GM19372 (cell line): ENCODE measurements at regions not wholly inside any gene's neighbourhood (a gene's known extent, or its start where the extent isn't known, plus 50 kb on each side); places are given as distances from the start of the nearest gene placed in this dataset.
"Not testable (repeated sequence)": the region's sequence is repeated elsewhere in the genome, so short reads cannot be mapped to it uniquely, and the experiment has no call there.

Experiments
- ATAC-seq: cut with Tn5 transposase; IDR thresholded peaks from one replicate; pipeline ENCODE4 v1.9.1; 2021; ENCODE audit warnings: mild to moderate bottlenecking, low read depth, moderate library complexity; ENCODE audit not compliant: unreplicated experiment

DNA sequence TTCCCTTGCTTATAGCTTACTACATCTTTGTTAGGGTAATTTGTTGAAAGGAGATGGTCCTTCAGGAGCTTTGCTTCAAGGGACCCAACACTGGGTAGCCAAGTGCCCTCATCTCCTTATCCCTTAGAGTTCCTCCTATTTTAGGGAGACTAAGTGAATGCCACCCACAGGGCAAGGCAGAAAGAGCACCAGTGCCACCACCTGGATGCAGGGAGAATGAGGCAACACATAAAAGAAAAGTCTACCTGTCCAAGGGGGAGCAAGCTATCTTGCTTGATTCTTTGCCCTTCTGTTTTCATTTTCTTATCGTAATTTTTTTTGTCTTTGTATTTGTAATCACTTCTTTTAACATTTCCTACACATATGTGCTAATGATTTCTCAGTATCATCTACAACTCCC, 205.5 kb downstream of the NPR3 start:
- ATAC-seq = no peak

DNA sequence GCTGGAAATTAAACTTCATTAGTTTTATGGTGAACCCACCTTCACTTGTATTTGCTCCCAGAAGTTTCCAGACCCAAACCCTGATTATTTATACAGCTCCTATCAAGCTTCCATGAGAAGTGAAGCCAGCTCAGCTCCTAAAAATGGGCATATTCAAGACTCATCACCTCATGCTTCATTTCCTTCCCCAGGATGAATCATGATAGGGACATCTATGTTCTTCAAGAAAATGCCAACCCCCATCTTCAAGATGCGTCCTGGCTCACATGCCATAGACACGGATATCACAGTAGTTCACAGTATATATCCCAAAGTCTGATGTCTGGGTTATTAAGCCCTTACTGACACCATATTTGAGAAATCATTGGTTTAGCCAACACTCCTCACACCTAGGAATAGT, 217.6 kb downstream of the NPR3 start:
- no peak for ATAC-seq

DNA sequence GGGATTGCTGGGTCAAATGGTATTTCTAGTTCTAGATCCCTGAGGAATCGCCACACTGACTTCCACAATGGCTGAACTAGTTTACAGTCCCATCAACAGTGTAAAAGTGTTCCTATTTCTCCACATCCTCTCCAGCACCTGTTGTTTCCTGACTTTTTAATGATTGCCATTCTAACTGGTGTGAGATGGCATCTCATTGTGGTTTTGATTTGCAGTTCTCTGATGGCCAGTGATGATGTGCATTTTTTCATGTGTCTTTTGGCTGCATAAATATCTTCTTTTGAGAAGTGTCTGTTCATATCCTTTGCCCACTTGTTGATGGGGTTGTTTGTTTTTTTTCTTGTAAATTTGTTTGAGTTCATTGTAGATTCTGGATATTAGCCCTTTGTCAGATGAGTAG, 220.3 kb downstream of the NPR3 start:
- not testable (repeated sequence) for ATAC-seq

DNA sequence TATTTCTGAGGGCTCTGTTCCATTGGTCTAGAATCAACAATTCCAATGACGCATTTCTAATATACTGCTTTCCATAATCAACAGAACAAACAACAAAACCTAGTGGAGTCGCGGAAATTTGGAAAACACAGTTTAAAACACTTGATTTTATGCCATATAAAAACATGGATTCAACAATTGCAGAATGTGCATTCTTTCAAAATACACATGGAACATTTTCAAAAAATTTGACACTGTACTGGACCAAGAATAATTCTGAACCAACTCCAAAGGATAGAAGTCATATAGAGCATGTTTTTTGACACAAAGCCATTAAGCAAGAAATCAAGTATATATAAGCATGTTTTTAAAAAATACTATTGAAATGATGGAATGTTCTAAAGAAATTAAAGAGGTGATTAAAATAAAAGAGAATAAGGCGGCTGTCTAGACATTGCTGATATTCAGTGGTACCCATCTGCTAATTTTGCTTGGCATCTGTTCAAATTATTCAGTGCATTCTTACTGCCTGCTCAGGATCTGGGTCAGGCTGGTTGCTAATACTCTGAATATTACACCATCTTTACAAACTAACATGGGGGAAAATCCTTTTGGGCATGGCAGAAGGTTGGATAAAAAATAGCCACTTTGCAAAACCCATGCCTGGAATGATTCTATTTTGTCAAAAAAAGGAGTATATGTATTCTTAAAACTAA, 221.3 kb downstream of the NPR3 start:
- ATAC-seq = no peak

DNA sequence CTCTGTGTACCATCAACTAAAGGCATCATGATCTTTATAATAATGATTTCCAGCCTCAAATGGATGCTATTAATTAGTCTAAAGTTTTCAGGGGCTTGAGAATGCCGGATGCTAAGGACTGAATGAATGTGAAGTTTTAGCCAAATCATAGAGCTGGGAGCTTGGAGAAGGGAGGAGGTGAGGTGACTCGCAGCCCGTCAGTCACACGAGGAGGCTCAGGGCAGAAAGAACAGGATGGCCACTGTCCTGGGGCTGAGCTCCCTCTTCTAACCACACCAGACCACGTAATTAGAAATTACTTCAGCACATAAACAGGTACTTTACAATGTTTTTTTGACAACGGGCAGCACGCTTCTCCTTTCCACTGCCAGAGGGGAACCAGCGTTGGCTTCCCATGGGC, 222.6 kb downstream of the NPR3 start:
- ATAC-seq = no peak

DNA sequence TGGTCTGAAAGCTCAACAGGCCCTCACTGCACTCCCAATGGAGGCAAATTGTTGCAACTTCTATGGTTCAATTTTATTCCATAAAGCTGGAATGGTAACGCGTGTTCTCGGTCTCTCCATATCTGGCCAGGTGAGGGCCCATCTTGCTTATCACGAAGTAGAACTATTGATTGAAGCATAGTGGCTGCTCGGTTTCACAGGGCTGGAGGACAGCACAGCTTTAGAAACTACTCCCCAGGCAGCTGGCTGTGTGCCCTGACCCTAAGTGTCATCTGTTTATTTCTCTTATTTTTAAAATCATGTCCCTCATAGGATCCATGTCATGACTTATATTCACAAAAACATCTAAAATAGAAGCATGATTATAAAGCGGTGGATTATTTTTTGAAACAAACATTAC, 223.4 kb downstream of the NPR3 start:
- ATAC-seq = no peak

DNA sequence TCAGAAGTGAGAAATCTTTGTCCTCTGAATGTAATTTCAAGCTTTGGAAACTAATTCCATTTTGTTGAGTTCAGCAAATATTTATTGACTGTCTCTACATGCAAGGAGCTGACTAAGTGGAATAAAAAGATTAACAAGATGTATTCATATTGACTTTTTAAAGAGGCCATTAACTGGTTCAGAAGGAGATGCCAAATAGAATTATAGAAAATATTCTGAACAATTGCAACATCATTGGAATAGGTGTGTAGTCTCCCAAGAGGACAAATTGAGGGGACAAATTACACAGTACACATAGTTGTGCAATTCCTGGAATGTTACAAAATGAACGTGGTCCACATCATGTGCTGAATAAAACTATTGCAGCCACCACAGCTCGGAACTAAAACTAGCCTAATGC, 224.2 kb downstream of the NPR3 start:
- ATAC-seq = no peak

DNA sequence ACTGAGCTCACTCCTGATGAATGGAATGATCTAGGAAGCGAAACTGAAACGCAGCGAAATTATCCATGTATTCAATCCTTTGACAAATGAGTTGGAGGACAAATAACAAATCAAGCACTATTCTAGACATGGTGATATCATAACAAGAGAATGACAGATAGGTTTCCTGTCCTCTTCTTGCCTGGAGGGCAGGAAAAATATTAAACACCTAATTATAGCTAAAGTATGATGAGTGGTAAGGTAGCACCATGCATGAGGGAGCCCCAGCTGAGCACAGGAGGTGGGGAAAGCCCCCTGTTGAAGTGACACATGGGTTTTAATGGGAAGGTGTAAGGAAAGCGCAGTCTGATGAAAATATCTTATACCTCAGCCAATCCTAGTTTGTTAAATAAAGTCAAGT, 225.2 kb downstream of the NPR3 start:
- no peak for ATAC-seq

DNA sequence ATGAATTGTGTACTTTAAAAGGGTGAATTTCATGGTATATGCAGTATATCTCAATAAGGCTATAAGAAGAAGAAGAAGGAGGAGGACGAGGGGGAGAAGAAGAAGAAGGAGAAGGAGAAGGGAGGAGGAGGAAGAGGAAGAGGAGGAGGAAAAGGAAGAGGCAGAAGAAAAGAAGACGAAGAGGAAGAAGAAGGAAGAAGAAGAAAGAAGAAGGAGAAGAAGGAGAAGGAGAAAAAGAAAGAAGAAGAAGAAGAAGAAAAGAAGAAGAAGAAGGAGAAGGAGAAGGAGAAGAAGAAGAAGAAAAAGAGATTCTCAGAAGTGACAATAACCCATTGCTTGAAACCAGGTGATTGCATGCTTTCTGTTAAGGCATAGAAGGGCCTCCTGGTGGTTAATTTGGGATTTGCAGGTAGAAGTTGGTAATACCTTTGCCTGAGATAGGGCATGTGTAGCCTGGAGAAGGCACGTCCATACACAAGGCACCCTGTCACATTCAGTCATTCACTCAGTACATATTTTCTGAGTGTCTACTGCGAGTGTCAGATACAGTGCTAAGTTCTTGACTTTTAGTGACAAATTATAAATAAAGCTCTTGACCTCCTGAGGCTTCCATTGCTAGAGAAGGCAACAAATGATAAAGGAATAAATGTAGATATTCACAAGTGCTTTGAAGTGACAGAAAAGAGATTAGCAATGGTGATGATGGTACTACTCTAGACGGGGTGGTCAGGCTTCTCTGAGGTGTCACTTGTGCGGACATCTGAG, 231.3 kb downstream of the NPR3 start:
- no peak for ATAC-seq

DNA sequence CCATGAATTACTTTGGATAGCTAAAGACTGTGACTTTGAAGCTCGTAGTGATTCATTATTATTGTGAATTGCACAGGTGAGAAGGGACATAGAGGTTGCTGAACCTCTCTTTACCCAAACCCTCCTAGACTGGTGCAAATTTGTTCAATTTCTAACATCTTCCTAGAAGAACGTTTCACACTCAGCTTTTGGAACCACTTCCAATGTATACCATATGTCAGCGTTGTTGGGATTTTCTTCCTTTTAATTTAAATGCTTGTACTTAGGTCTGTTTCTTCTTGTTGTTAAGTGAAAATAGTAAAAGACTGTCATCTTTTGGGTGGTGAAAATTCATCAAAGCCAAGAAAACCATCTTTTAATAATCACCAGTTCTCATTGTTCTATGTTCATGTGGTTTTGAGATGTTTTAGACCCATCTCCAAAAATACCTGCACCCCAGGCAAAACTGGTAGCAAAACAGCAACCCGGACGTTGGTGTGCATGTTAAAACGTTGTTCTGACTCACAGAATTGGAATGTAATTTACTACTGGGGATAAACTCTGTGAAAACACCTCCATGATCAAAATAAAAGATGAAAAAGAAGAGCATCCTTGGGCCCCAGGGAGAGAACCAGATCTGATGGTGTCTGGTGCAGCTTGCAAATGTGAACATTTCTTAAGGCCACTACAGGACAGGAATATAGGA, 238.3 kb downstream of the NPR3 start:
- no peak for ATAC-seq

DNA sequence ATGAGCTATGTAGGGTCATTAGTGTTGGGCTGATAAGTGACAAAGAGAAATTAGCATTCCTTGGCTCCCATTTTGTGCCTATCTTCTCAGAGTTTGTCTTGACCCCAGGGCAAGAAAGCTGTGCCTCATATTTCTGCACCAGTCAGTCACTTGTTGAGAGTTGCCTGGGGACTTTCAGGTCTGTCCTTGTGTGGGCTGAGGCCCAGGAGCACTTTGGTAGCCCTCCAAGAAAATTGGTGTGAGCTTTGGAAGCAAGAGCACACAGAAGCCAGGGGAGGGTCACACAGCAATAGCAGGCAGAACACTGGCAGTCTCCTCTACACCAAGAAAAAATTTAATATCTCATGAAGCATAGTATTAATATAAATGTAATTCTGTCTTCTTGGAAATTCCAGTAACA, 239.9 kb downstream of the NPR3 start:
- ATAC-seq = no peak

DNA sequence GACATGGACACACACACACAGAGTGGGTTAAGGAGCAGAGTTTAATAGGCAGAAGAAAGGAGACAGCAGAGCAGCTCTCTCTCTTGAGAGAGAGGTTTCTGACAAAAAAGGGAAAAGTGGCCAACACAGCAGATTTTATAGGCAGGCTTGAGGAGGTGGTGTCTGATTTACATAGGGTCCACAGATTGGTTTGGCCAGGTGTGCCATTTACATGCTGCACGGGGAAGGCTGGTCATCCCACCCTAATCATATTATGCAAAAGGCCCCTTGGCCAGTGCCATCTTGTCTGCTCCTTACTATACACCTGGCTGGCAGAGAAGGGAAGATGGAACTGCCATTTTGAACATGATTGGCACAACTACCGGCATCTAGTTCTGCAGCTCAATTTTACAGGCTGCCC, 240.8 kb downstream of the NPR3 start:
- ATAC-seq = no peak

DNA sequence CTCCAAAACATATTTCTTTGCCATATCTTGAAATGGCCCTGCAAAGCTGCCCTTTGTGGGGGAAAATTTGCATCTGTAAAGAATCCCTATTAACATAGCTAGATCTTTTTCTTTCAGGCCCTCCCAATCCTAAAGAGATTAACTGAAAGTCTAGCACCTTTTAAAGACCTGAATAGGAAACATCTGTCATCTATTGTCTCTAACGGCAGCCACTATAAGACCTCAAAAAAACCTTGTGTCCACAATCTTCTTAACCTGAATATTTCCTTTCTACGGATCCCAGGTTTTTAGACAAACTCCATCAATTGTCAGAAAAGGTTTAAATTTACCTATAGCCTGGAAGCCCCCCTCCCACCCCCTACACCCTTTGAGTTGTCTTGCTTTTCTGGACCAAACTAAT, 241.3 kb downstream of the NPR3 start:
- not testable (repeated sequence) for ATAC-seq

DNA sequence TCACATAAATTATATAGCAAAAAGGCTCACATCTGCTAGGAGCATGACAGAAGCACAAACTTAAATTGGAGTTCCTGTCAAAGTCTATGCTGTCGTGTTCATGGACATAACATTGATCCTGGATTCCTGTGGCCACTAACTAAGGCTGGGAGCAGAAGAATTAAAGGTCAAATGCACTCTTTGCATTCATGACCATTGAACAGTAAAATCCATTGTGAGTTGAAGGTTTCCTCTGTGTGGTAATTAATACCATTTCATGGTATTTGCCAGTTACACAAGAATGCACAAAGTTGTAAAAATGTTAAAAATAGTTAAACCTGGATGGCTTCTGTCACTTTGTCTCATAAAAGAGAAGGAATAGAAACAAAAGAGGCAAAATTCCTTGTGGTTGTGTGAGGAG, 242.6 kb downstream of the NPR3 start:
- ATAC-seq = no peak

DNA sequence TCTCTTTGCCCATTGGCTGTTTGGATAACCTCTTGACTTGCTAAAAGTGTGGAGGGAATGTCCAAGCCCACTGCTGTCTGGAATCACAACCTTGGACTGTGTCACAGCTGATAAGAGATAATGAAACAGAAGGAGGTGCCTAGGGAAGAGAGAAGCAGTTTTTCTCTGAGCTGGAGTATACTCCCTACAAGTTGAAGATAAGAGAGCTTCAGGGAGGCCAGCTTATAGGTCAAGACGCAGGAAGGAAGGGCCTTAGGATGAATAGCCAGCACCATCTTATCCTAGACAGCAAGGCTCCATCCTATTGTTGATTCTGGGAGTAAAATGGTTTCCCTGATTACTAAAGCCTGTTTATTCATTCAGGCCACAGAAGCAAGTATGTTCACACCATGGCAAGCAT, 244.7 kb downstream of the NPR3 start:
- no peak for ATAC-seq

DNA sequence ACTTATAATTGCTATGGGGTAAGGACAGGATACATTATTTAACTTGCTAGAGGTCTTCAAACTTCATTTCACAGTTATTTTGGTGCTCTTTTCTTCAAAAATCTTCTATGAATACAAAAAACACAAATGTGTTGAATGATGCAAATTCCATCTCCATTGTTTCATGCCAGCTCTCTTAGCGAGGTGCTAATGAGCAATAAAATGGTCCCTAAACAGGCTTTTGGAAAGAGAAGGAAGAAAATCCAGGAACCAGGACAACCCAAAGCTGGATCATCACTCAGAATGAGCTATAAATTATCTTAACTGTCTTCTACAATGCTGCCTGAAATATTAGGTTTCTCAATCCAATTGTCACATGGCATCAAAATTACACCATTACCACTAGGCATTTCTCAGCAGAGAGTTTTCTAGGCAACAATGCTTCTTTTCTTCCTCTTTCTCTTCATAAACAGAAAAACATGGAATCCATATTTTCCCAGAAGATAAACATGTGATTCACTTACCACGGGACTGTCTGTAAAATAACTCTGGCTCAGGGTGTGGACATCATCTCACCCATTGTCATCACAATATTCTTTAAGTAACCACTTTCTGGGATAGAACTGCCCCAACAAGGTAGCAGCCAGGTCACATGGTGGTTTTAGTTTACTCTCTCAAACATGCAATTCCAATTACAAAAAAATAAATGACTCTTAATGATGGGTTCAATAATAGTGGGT, 249.4 kb downstream of the NPR3 start:
- ATAC-seq = no peak

DNA sequence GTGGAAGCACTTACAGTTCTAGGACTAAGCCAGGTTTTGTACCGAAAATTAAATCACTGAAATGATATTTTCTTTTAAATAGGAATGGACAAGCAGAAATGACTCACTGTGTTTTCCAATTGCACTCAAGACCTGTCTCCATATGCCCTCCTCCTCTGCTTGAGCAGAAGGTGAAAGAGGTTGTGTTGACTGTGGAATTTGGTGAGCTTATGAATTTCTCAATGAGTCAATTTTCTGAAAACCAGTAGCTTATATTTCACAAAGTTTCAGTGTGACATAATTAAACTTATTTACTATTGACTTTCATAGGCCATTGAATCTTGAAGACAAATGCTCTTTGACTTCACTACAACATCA, 249.9 kb downstream of the NPR3 start:
- no peak for ATAC-seq

DNA sequence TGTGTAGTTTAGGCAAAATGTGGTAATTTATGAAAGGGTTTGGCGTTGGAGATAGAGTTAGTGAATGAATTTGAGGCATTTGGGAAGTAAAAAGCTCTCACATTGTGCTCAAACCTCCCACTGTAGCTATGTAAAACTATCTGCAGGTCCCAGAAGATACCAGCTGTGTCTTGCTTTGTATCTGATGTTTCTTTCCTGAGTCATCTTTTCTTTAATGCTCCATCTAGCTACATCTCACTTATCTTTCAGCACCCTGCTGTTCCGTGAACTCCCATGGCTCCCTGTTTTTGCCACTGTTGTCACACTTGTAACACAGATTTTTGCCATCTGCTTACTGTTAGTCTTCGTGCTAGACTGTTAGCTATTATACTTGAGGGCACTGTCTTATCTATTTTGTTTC, 253.1 kb downstream of the NPR3 start:
- ATAC-seq = no peak

DNA sequence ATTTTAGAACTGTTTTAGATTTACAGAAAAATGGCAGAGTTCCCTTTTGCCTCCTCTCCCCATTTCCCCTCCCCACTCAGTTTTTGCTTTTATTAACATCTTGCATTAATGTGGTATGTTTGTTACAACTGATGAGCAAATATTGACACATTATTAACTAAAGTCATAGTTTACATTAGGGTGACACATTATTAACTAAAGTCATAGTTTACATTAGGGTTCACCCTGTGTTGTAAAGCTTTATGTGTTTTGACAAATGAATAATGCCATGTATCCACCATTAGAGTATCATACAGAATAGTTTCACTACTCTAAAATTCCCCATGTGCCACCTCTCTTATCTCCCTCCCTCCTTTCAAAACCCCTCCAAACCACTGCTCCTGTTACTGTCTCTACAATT, 262.5 kb downstream of the NPR3 start:
- no peak for ATAC-seq

DNA sequence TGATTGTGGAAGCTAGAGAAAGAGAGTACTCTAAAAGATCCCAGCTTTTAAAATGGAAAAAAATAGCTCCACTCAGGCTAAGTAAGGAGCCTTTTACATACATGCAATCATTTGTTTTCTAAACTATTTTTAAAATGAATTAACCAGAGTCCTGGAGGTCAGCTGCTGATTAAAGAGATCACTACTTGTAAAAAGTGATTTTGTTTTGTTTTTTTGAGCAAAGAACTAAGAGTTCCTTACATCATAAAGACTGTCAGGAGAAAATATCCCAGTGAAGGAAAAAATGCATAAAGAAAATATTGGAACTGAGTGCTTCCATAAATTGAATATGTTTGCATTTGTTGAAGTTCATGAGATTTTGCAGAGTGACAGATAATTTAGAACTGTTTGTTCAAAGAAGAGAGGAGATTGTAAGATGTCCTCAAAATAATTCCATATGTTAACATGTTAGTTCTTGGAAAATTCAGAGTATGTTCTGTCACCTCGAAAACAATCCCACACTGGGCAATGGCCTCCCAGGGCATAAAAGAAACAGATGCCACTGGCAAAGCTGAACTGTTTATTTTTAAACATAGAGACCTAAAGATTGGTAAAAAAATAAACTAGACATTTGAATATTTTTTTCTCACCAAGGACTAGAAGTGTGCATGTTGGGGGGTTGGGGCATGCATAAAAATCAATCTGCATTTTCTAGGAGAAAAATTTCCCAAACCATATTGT, 264.7 kb downstream of the NPR3 start:
- no peak for ATAC-seq

DNA sequence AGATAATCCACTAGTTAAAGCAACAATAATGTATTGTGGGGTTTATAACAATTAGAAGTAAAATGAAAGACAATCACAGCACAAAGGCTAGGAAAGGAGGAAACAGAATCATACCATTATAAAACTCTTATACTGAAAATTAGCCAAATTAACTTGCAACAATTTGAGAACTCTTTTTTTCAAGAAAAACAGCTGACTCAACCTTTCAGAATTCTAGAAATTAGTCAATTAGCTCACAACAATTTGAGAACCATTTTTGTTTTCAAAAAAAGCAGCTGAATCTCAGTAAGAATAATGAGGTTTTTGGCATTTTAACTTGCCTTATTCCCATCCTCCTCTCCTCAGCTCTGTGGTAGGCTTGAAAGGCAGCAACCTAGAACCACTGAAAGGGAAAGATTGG, 269.9 kb downstream of the NPR3 start:
- no peak for ATAC-seq
